ENCODE measurements at regions not wholly inside any gene's neighbourhood (a gene's known extent, or its start where the extent isn't known, plus 50 kb on each side); places are given as distances from the start of the nearest gene placed in this dataset.

- Histone ChIP-seq H3K36me3 (no peaks in the 10 kb centered on the region), H3K27me3 (no peaks in the 10 kb centered on the region), H3K9me3 (peaks cover 0 to 2% (median 0%) of the 10 kb centered on the region in 4 donors), H3K4me3 (no peak overlapping the region), H3K4me1 (no peaks in the 10 kb centered on the region), H3K27ac (replicated peaks in 1 of 4) (no peak overlapping the region)
- TF ChIP-seq POLR2AphosphoS5 (IDR thresholded peaks at IDR 0.05) (no peak), CTCF (IDR thresholded peaks at IDR 0.05) (no peak), POLR2A (IDR thresholded peaks at IDR 0.05; ENCODE audit: low read depth) (no peak), EP300 (IDR thresholded peaks at IDR 0.05) (no peak)
- intact Hi-C loops (cut with DNase I) = no loop called here
- WGBS = 93% methylated on average over 9 of the region's 9 CpGs
- no peak for DNase-seq (ENCODE audit: extremely low spot score)
Observed at GRCh38 chr12:93274937-93275336, 102.8 kb upstream of the NUDT4 start.

GRCh38 chr12:93275589-93275988 lies 102.1 kb upstream of the NUDT4 start:
- Histone ChIP-seq H3K36me3 (no peaks in the 10 kb centered on the region), H3K4me1 (no peaks in the 10 kb centered on the region), H3K27ac (replicated peaks in 1 of 4) (no peak overlapping the region), H3K27me3 (no peaks in the 10 kb centered on the region), H3K4me3 (no peak overlapping the region), H3K9me3 (no peaks in the 10 kb centered on the region)
- TF ChIP-seq POLR2AphosphoS5 (IDR thresholded peaks at IDR 0.05) (no peak), EP300 (IDR thresholded peaks at IDR 0.05) (no peak), CTCF (IDR thresholded peaks at IDR 0.05) (no peak), POLR2A (IDR thresholded peaks at IDR 0.05; ENCODE audit: low read depth) (no peak)
- WGBS = 90% methylated on average over 7 of the region's 7 CpGs
- intact Hi-C loops (cut with DNase I) = no loop called here
- DNase-seq (ENCODE audit: extremely low spot score) = no peak

GRCh38 chr12:93279565-93280412 lies 97.9 kb upstream of the NUDT4 start:
- no peak for TF ChIP-seq POLR2AphosphoS5 (IDR thresholded peaks at IDR 0.05)
- TF ChIP-seq CTCF (IDR thresholded peaks at IDR 0.05) = no peak
- TF ChIP-seq EP300 (IDR thresholded peaks at IDR 0.05) = no peak
- no peak for TF ChIP-seq POLR2A (IDR thresholded peaks at IDR 0.05; ENCODE audit: low read depth)
- WGBS = 72% methylated on average over 2 of the region's 2 CpGs
- no peak overlapping the region for H3K4me3 ChIP-seq
- no peaks in the 10 kb centered on the region for H3K4me1 ChIP-seq
- DNase-seq (ENCODE audit: extremely low spot score) = no peak
- no peaks in the 10 kb centered on the region for H3K9me3 ChIP-seq
- H3K27ac ChIP-seq (replicated peaks in 1 of 4) = no peak overlapping the region
- intact Hi-C loops (cut with DNase I) = no loop called here
- H3K36me3 ChIP-seq = no peaks in the 10 kb centered on the region
- H3K27me3 ChIP-seq = no peaks in the 10 kb centered on the region

- H3K4me1 ChIP-seq = peaks cover 0 to 17% (median 9%) of the 10 kb centered on the region in 4 donors
- DNase-seq (ENCODE audit: extremely low spot score) = no peak
- H3K27ac ChIP-seq (replicated peaks in 1 of 4) = no peak overlapping the region
- H3K36me3 ChIP-seq = no peaks in the 10 kb centered on the region
- 90% methylated on average over 3 of the region's 3 CpGs for WGBS
- intact Hi-C loops (cut with DNase I) = no loop called here
- H3K27me3 ChIP-seq = no peaks in the 10 kb centered on the region
- TF ChIP-seq POLR2A (IDR thresholded peaks at IDR 0.05; ENCODE audit: low read depth) (no peak), EP300 (IDR thresholded peaks at IDR 0.05) (no peak), POLR2AphosphoS5 (IDR thresholded peaks at IDR 0.05) (no peak), CTCF (IDR thresholded peaks at IDR 0.05) (no peak)
- H3K9me3 ChIP-seq = no peaks in the 10 kb centered on the region
- H3K4me3 ChIP-seq = no peak overlapping the region
Observed at GRCh38 chr12:93287149-93287548, 90.6 kb upstream of the NUDT4 start.

Measured in esophagus muscularis mucosa (tissue), 4 donors.